HG02840 (cell line): ENCODE measurements at regions not wholly inside any gene's neighbourhood (a gene's known extent, or its start where the extent isn't known, plus 50 kb on each side); places are given as distances from the start of the nearest gene placed in this dataset.

Source experiments
- ATAC-seq: cut with Tn5 transposase; IDR thresholded peaks from one replicate; pipeline ENCODE4 v1.9.1; 2021; ENCODE audit warnings: mild to moderate bottlenecking, moderate library complexity, moderate number of reproducible peaks; ENCODE audit not compliant: unreplicated experiment, low FRiP score

GRCh38 chr6:19753826-19754225 lies 83.3 kb upstream of the ID4 start:
- no peak for ATAC-seq

DNA sequence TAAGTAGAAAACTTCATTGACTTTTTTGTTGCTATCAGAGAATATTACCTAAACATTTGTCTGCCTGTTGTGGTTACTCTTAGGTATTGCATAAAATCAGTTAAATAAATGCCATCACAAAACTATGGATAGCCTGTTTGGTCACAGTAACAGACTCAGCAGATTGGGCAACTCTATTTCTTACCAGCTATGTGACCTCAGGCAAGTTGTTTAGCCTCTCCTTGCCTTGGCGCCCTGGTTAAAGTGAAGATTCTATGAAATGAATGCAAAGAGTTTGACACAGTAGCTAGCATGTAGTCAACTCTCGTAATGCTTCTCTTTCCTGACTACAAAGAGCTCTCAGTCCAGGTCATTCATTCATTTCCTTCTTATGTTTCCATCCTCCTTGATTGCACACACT lies 82.5 kb upstream of the ID4 start:
- no peak for ATAC-seq

DNA sequence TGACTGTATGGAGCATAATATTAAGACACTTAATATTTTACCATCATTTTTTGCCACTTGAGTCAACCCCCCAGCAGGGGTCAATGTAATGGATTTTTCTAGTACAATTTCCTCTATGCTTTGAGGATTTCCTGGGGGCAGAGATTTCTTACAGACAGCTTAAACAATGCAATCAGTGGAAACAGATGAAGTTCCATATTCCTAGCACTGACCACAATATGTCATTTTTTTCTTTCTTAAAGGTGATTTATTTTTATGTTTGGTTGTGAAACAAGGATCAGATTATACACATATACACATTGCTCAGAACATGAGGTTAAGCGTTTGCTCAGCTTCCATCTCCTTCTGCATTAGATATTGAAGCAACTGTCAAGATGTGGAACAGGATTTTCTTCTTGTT lies 82.0 kb upstream of the ID4 start:
- ATAC-seq: no peak

GRCh38 chr6:19757036-19757435 lies 80.1 kb upstream of the ID4 start:
- ATAC-seq: no peak

DNA sequence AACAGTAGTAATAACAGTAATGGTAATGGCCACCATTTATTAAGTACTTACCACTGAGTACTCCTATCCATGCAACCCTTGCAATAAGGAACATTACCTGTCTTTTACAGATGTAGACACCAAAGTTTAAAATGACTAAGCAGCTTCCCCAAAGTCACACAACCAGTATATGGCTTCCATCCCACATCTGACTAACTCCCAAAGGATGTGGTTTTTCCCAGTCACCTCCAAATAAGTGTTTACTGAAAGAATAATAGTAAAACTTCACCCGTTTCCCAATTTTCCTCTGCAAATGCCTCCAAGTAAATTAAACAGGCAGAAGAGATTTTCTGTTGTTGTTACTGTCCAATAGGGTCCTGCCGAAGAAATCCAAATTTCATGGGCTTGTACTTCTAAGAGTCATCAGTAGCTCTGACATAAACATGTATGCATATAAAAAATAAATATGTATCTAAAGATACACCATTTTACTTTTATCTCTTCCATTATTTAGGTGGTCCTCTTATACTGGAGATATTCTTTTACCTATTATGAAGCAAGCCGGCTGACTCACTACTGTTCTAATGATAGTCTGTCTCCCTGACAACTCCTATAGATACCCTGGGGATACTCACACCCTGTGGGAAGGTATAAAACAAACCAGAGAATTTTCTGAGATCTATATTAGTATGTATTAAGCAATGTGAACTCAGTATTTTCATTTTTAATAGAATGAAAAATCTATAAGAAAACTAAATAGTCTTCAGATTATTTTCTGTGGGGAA lies 77.9 kb upstream of the ID4 start:
- no peak for ATAC-seq

- no peak for ATAC-seq
Measured at GRCh38 chr6:19761121-19761520, 76.0 kb upstream of the ID4 start.

DNA sequence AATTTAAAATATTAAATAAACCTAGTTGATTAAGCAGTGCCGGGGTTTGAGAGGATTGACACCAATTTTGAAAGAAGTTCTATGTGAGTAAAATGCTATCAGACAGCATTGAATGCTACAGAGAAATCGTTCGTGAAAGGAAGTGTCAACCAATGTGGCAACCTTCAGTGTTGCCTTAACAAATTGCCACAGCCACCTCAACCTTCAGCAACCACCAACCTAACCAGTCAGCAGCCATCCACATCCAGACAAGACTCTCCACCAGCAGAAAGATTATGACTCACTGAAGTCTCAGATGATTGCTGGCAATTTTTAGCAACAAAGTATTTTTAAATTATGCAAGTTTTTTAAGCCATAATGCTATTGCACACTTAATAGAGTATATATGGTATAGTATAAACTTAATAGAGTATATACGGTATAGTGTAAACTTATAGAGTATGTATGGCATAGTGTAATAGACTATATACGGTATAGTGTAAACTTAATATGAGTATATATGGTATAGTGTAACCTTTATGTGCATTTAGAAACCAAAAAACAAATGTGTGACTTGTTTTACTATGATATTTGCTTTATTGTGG lies 65.3 kb upstream of the ID4 start:
- ATAC-seq: no peak

DNA sequence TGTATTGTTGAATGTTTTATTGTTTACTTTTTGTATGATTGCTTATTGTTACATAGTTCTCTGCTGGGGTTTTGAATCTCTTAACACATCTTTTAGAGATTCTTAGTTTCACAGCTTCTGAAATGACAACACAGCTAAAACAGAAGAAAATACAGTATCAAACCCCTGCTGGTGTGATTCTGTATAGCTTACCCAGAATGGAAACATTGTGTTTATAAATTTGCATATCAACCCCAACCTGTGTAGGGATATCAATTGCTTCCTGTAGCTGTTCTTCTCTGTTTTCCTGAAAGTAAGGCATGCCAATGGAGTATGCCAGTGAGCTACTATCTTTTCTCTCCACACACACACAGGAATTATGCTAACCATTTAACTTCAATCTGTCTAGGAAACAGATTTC lies 64.3 kb upstream of the ID4 start:
- ATAC-seq: no peak

GRCh38 chr6:19781269-19781668 lies 55.9 kb upstream of the ID4 start:
- ATAC-seq: no peak

GRCh38 chr6:19782588-19782987 lies 54.6 kb upstream of the ID4 start:
- no peak for ATAC-seq
